ENCODE measurements at regions not wholly inside any gene's neighbourhood (a gene's known extent, or its start where the extent isn't known, plus 50 kb on each side); places are given as distances from the start of the nearest gene placed in this dataset.

DNA sequence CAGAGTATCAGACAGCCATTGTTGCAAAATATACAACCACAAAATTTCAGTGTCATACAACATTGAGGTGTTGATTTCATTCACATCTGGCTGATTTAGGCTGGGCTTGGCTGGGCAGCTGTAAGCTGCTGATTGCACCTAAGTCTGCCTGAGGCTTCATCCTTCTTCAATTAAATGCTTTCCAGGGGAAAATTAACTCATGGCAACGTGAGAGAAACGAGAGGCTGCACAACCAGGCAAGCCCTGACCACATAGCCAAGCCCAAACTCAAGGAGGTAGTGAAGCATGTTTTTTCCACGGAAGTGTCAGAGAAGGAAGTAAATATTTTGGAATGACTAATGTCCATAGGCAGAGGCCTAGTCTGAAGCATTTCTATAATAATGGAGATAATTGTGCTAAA, 273.8 kb upstream of the ZC3H12C start:
- peaks cover 4% of the 10 kb centered on the region for H3K4me1 Mint-ChIP-seq (ENCODE audit: unreplicated experiment)
- H3K36me3 Mint-ChIP-seq (ENCODE audit: unreplicated experiment) = no peaks in the 10 kb centered on the region
- no peaks in the 10 kb centered on the region for H3K9me3 Mint-ChIP-seq (ENCODE audit: unreplicated experiment)
- no peak overlapping the region for H3K4me3 Mint-ChIP-seq (ENCODE audit: unreplicated experiment)
- H3K27me3 Mint-ChIP-seq (ENCODE audit: unreplicated experiment) = no peaks in the 10 kb centered on the region
- TF ChIP-seq, protein P1, sequence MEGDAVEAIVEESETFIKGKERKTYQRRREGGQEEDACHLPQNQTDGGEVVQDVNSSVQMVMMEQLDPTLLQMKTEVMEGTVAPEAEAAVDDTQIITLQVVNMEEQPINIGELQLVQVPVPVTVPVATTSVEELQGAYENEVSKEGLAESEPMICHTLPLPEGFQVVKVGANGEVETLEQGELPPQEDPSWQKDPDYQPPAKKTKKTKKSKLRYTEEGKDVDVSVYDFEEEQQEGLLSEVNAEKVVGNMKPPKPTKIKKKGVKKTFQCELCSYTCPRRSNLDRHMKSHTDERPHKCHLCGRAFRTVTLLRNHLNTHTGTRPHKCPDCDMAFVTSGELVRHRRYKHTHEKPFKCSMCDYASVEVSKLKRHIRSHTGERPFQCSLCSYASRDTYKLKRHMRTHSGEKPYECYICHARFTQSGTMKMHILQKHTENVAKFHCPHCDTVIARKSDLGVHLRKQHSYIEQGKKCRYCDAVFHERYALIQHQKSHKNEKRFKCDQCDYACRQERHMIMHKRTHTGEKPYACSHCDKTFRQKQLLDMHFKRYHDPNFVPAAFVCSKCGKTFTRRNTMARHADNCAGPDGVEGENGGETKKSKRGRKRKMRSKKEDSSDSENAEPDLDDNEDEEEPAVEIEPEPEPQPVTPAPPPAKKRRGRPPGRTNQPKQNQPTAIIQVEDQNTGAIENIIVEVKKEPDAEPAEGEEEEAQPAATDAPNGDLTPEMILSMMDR (IDR thresholded peaks at IDR 0.05) = no peak
- no peak overlapping the region for H3K27ac Mint-ChIP-seq (ENCODE audit: unreplicated experiment)
- DNase-seq (ENCODE audit: extremely low spot score, unreplicated experiment) = no peak

DNA sequence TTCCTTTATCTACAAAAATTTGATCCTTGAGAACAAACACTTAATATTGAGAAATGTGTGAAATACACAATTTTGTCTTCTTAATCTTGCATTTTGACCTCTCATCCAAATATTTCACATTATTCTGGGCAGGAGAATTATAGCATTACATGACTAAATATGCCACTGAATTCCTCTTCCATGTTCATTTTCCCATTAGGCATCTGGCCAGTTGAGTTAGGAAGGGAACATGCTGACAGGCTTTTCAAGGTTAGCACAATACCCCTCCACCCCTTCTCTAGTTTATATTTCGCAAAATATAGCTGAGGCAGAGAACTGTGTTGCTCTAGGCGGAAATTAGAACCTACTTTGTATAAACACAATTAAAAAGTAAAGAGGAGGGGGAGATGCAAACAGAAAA, 271.7 kb upstream of the ZC3H12C start:
- Mint-ChIP-seq H3K9me3 (ENCODE audit: unreplicated experiment) (no peaks in the 10 kb centered on the region), H3K4me1 (ENCODE audit: unreplicated experiment) (peaks cover 4% of the 10 kb centered on the region), H3K27me3 (ENCODE audit: unreplicated experiment) (no peaks in the 10 kb centered on the region), H3K4me3 (ENCODE audit: unreplicated experiment) (no peak overlapping the region), H3K36me3 (ENCODE audit: unreplicated experiment) (no peaks in the 10 kb centered on the region), H3K27ac (ENCODE audit: unreplicated experiment) (no peak overlapping the region)
- TF ChIP-seq, protein P1 (IDR thresholded peaks at IDR 0.05) = no peak
- DNase-seq (ENCODE audit: extremely low spot score, unreplicated experiment) = no peak

DNA sequence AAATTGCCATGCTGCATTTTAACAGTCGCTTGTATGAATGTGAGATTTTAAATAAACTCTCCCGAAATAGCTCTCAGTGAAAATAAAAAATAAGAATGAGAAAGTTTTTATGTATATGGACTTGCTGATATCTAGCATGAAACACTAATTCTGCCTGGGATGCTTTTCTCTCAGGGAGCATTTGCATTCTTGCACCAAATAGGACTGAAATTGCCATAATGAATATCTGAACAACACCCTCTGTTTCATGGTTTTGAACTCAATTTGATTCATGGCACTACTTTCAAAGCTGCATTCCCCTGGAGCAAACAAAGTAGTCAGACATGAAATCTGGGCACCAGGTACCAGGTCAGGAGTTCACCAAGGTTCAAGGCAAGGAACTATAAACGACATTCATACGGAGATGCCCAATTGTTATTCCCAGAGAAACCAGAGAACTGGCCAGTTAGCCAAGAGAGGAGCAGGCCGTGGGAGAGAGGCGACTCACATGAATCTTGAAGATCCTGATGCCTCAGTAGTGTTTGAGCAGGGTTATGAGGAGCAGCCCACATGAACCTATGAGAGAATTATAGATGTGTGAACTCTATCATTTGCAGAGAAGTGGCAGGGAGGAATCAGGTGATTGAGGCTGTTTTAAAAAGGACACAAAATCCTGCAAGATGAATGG, 270.6 kb upstream of the ZC3H12C start:
- Mint-ChIP-seq H3K36me3 (ENCODE audit: unreplicated experiment) (no peaks in the 10 kb centered on the region), H3K9me3 (ENCODE audit: unreplicated experiment) (no peaks in the 10 kb centered on the region), H3K4me3 (ENCODE audit: unreplicated experiment) (no peak overlapping the region), H3K27ac (ENCODE audit: unreplicated experiment) (no peak overlapping the region), H3K4me1 (ENCODE audit: unreplicated experiment) (peaks cover 4% of the 10 kb centered on the region), H3K27me3 (ENCODE audit: unreplicated experiment) (no peaks in the 10 kb centered on the region)
- no peak for DNase-seq (ENCODE audit: extremely low spot score, unreplicated experiment)
- TF ChIP-seq, protein P1 (IDR thresholded peaks at IDR 0.05) = no peak

DNA sequence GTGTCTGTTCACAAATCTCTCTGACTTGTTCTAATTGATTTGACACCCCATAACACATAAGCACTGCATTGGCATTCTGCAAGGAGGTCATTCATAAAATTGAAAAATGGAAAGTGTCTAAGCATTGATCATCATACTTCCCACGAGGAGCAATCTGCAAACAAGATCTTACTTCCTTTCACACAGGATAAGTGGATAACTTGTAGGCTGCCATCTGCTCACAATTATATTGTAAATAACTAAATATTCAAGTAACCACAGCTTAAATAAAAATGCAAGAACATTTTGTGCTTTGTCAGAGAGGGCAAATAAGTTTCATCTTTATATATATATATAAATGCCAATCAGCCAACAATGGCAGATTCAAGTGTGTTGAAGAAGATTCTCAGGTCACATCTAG, 264.8 kb upstream of the ZC3H12C start:
- TF ChIP-seq, protein P1 (IDR thresholded peaks at IDR 0.05) = no peak
- DNase-seq (ENCODE audit: extremely low spot score, unreplicated experiment) = no peak
- Mint-ChIP-seq H3K27ac (ENCODE audit: unreplicated experiment) (no peak overlapping the region), H3K9me3 (ENCODE audit: unreplicated experiment) (no peaks in the 10 kb centered on the region), H3K27me3 (ENCODE audit: unreplicated experiment) (no peaks in the 10 kb centered on the region), H3K4me1 (ENCODE audit: unreplicated experiment) (peaks cover 5% of the 10 kb centered on the region), H3K4me3 (ENCODE audit: unreplicated experiment) (no peak overlapping the region), H3K36me3 (ENCODE audit: unreplicated experiment) (no peaks in the 10 kb centered on the region)

DNA sequence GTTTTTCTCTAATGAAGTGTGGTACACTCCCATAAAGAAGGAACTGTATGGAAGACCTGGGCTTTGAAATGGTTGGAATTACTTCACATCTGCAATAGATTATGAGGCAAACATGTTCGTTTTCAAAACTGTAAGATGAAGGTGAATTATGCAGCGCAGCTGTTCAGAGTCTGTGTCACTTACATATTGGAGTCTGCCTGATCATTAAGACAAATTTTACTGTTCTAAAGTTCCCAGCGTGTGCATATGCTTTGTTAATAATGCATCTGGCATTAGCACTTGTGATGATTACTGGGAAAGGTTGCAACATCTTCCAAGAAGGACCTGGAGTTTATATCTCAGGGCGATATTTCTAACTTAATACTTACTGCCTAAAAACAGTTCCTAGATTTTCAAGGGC, 255.2 kb upstream of the ZC3H12C start:
- H3K36me3 Mint-ChIP-seq (ENCODE audit: unreplicated experiment) = no peaks in the 10 kb centered on the region
- no peaks in the 10 kb centered on the region for H3K27me3 Mint-ChIP-seq (ENCODE audit: unreplicated experiment)
- H3K27ac Mint-ChIP-seq (ENCODE audit: unreplicated experiment) = no peak overlapping the region
- H3K4me1 Mint-ChIP-seq (ENCODE audit: unreplicated experiment) = peaks cover 5% of the 10 kb centered on the region
- no peak overlapping the region for H3K4me3 Mint-ChIP-seq (ENCODE audit: unreplicated experiment)
- TF ChIP-seq, protein P1 (IDR thresholded peaks at IDR 0.05) = no peak
- DNase-seq (ENCODE audit: extremely low spot score, unreplicated experiment) = no peak
- no peaks in the 10 kb centered on the region for H3K9me3 Mint-ChIP-seq (ENCODE audit: unreplicated experiment)

Data from osteocyte (in vitro differentiated cells).